ENCODE measurements at regions not wholly inside any gene's neighbourhood (a gene's known extent, or its start where the extent isn't known, plus 50 kb on each side); places are given as distances from the start of the nearest gene placed in this dataset.

- H3K27me3 Mint-ChIP-seq: peaks cover 7% of the 10 kb centered on the region
- DNase-seq: no peak
- H3K4me3 Mint-ChIP-seq: no peak overlapping the region
- H3K27ac Mint-ChIP-seq: no peak overlapping the region
- H3K9me3 Mint-ChIP-seq: peaks cover 8% of the 10 kb centered on the region
- no peaks in the 10 kb centered on the region for H3K4me1 Mint-ChIP-seq (ENCODE audit: low read depth)
- no peaks in the 10 kb centered on the region for H3K36me3 Mint-ChIP-seq (ENCODE audit: low read depth)
These were observed 409.3 kb upstream of the CLINT1 start for GRCh38 chr5:158268286-158268685.

DNA sequence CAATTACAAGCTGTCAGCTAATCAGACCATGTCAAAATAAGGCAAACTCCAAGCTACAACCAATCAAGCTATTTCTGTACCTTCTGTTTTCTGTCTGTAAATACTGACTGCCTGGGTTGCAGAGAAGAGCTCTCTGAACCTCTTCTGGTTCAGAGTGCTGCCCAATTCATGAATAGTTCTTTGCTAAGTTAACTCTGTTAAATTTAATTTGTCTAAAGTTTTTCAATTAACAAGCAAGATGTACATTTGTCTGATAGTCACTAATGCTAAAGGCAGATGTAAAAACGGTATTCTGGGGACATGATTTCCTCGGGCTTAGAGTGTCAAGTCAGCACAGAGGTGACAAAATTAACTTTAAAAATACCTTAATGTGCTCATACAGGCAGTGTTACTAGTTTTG is 408.3 kb upstream of the CLINT1 start:
- no peaks in the 10 kb centered on the region for H3K36me3 Mint-ChIP-seq (ENCODE audit: low read depth)

DNA sequence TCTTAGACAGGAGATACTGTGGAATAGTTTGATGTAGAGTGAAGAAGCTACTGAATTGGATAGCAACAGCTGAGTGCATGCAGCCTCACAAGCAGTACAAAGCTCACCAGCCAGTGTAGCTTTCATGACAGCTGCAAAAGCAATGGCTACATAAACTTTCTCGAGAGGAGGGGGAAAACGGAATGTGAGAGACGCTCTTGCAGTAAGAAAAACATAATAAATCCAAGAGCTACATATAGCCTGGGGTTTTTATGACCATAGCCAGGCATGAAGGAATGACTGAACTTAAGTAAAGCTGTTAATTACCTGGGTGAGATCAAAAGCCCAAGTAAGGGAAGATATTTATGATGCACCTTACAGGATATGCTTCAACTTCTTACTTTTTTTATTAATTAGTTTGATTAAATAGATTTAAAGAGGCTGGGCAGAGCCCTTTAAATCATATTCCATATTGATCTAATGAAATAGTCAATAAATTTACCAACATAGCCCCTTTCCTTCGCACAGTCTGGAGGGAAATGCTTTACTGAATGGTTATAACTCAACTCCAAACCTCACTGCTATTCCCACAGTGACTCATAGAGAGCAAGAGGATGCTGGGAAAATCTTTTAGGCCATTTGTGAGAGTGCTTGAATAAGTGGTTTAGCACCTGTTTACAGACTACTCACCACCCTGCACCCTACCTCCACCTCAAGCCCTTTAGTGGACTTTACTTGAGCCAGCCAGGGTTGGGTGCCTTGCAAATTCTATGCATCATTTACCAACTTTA is 407.2 kb upstream of the CLINT1 start:
- DNase-seq: no peak
- H3K4me3 Mint-ChIP-seq: no peak overlapping the region
- no peak overlapping the region for H3K27ac Mint-ChIP-seq
- H3K36me3 Mint-ChIP-seq (ENCODE audit: low read depth): no peaks in the 10 kb centered on the region
- no peaks in the 10 kb centered on the region for H3K4me1 Mint-ChIP-seq (ENCODE audit: low read depth)
- H3K9me3 Mint-ChIP-seq: peaks cover 8% of the 10 kb centered on the region
- H3K27me3 Mint-ChIP-seq: peaks cover 7% of the 10 kb centered on the region

More for the DNA sequence above, 408.3 kb upstream of the CLINT1 start:
- Mint-ChIP-seq H3K9me3 (peaks cover 8% of the 10 kb centered on the region), H3K27ac (no peak overlapping the region), H3K4me1 (ENCODE audit: low read depth) (no peaks in the 10 kb centered on the region), H3K4me3 (no peak overlapping the region), H3K27me3 (peaks cover 7% of the 10 kb centered on the region)
- DNase-seq: no peak

GRCh38 chr5:158265346-158265745 is 406.4 kb upstream of the CLINT1 start:
- Mint-ChIP-seq H3K27me3 (peaks cover 7% of the 10 kb centered on the region), H3K36me3 (ENCODE audit: low read depth) (no peaks in the 10 kb centered on the region), H3K4me3 (no peak overlapping the region), H3K27ac (no peak overlapping the region), H3K4me1 (ENCODE audit: low read depth) (no peaks in the 10 kb centered on the region), H3K9me3 (peaks cover 8% of the 10 kb centered on the region)
- no peak for DNase-seq

- no peak overlapping the region for H3K27ac Mint-ChIP-seq
- peaks cover 8% of the 10 kb centered on the region for H3K9me3 Mint-ChIP-seq
- DNase-seq: no peak
- H3K36me3 Mint-ChIP-seq (ENCODE audit: low read depth): no peaks in the 10 kb centered on the region
- peaks cover 7% of the 10 kb centered on the region for H3K27me3 Mint-ChIP-seq
- no peaks in the 10 kb centered on the region for H3K4me1 Mint-ChIP-seq (ENCODE audit: low read depth)
- H3K4me3 Mint-ChIP-seq: no peak overlapping the region
These were observed 405.3 kb upstream of the CLINT1 start for GRCh38 chr5:158264264-158264663.

DNA sequence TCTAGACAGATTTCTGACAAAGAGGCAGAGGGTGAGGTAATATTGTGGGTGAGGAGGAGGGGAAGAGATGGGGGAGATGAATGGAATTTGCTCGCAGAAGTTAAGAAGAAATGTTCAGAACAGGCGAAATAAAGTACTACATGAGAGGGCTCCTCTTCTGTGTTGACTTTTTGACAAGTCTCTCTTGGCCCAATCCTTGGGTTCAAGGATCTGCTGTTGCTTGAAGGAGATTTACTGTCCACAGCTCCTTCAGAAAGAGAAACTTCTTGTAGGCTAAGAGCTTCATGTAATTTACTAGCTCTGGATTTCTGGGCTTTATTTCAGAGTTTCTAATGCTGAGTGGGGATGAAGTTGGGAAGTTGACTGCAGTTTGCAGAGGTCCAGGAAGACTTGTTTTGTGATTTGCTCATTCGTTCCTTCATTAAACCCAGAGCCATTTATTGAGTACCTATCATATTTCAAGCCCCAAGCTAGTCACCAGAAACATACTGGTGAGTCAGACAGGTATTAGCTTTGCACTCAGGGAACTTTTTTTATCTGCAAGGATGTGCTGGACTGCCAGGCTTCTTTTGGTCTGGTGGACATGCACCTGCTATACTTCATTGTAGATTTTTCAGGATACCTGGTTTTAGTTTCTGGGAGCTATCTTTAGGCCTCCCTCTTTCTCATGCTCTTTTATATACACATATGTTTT is 402.9 kb upstream of the CLINT1 start:
- no peak for DNase-seq
- Mint-ChIP-seq H3K27ac (no peak overlapping the region), H3K36me3 (ENCODE audit: low read depth) (no peaks in the 10 kb centered on the region), H3K27me3 (peaks cover 7% of the 10 kb centered on the region), H3K9me3 (peaks cover 2% of the 10 kb centered on the region), H3K4me1 (ENCODE audit: low read depth) (no peaks in the 10 kb centered on the region), H3K4me3 (no peak overlapping the region)

GRCh38 chr5:158256096-158256495 is 397.2 kb upstream of the CLINT1 start:
- Mint-ChIP-seq H3K27ac (no peak overlapping the region), H3K9me3 (no peaks in the 10 kb centered on the region), H3K4me3 (no peak overlapping the region), H3K36me3 (ENCODE audit: low read depth) (no peaks in the 10 kb centered on the region), H3K27me3 (no peaks in the 10 kb centered on the region), H3K4me1 (ENCODE audit: low read depth) (no peaks in the 10 kb centered on the region)
- DNase-seq: no peak

DNA sequence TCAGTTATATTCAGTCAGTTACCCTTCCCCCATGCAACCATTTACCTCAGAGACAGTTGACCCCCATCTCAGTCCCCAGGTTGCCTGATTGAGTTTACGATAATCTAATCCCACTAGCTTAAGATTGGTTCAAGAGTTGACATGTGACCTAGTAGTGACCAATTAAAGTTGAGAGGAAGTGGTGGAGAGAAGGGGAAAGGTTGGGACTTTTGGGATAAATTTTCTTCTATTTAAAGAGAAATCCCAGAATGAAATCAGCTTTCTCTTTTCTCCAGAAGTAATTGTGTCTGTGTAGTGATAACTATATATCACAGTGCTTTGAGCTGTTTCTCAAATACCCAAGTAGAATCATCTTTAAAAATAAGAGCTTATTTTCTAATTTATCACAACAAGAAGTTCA is 396.7 kb upstream of the CLINT1 start:
- H3K4me3 Mint-ChIP-seq: no peak overlapping the region
- DNase-seq: no peak
- no peak overlapping the region for H3K27ac Mint-ChIP-seq
- H3K36me3 Mint-ChIP-seq (ENCODE audit: low read depth): no peaks in the 10 kb centered on the region
- H3K9me3 Mint-ChIP-seq: no peaks in the 10 kb centered on the region
- H3K27me3 Mint-ChIP-seq: no peaks in the 10 kb centered on the region
- H3K4me1 Mint-ChIP-seq (ENCODE audit: low read depth): no peaks in the 10 kb centered on the region

DNA sequence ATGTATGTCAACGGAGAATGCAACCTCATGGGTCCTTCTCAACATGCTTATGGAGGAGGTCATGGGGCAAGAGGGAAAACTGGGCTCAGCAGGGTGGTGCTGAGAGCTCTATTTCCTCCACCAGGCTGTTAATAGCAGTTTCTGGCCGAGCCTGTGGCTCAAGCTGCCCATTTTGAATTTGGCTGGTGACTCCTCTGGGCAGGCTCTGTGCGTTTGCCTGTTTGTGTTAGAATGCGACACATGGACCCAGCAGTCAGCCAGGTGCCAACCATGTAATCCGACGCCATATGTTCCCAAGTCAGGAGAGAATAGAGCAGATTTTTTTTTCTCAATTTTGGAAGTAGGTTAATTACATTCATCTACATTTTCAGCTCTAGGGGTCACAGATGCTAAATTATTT is 387.7 kb upstream of the CLINT1 start:
- H3K27ac Mint-ChIP-seq: no peak overlapping the region
- no peaks in the 10 kb centered on the region for H3K4me1 Mint-ChIP-seq (ENCODE audit: low read depth)
- H3K27me3 Mint-ChIP-seq: peaks cover 7% of the 10 kb centered on the region
- no peak overlapping the region for H3K4me3 Mint-ChIP-seq
- no peaks in the 10 kb centered on the region for H3K9me3 Mint-ChIP-seq
- no peaks in the 10 kb centered on the region for H3K36me3 Mint-ChIP-seq (ENCODE audit: low read depth)
- no peak for DNase-seq

- no peak for DNase-seq
- Mint-ChIP-seq H3K4me1 (ENCODE audit: low read depth) (no peaks in the 10 kb centered on the region), H3K27me3 (peaks cover 7% of the 10 kb centered on the region), H3K27ac (no peak overlapping the region), H3K9me3 (no peaks in the 10 kb centered on the region), H3K36me3 (ENCODE audit: low read depth) (no peaks in the 10 kb centered on the region), H3K4me3 (no peak overlapping the region)
These were observed 386.6 kb upstream of the CLINT1 start for GRCh38 chr5:158245513-158245912.

DNA sequence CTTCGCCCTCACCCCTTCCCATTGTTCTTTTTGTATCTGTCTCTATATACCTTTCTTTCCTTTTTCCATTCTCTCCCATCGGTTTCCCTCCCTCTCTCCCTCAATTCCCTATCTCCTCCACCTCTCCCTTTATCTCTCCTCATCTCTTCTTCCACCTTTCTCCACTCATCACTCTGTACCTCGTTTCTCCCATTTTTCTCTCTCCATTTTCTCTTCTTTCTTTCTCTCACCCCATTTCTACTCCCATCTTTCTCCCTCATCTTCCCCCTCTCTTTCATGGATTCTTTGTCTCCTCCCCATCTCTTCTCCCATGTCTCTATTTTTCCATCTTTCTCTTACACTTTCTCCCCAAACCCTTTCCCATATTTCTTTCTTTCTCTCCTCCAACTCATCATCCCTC is 385.9 kb upstream of the CLINT1 start:
- H3K4me1 Mint-ChIP-seq (ENCODE audit: low read depth): no peaks in the 10 kb centered on the region
- H3K27ac Mint-ChIP-seq: no peak overlapping the region
- no peak overlapping the region for H3K4me3 Mint-ChIP-seq
- no peaks in the 10 kb centered on the region for H3K36me3 Mint-ChIP-seq (ENCODE audit: low read depth)
- no peaks in the 10 kb centered on the region for H3K9me3 Mint-ChIP-seq
- H3K27me3 Mint-ChIP-seq: peaks cover 7% of the 10 kb centered on the region
- no peak for DNase-seq

DNA sequence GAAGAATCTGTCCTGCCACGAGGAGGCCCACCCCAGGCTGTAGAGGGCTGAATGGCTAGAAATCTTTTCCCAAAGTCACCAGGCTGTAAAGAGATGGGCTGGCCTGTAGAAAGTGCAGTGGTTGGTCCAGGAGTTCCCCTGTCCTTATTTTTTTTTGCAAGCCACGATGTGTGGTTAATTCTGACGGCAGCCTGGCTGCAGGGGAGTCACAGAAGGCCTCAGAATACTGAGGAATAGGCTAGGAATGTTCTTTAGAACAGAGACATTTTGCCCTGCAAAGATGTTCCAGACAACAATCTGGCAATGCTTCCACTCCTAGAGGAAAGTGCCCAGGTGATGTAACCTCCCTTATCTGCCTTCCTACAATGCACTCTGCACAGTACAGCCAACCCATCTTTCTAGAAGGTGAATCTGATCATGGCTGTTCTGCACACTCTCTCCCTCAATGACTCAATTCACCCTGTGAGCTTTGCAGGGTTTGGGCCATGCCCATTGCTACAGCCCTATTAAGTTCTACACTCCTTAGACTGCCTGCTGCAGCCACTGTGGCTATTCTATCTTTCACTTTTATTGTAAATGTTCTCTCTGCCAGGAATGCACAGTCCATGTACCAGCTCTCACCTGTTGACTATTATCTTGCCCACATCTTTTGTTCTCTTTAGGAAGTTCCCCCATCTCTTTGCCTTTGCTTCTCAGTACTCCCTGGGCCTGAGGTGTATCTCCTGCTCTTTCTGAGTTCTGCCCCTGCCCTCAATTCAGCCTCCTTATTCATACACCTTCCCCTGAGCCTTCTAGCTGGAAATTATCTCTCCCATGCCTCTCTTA is 377.8 kb upstream of the CLINT1 start:
- no peak overlapping the region for H3K27ac Mint-ChIP-seq
- no peaks in the 10 kb centered on the region for H3K27me3 Mint-ChIP-seq
- peaks cover 9% of the 10 kb centered on the region for H3K4me1 Mint-ChIP-seq (ENCODE audit: low read depth)
- H3K9me3 Mint-ChIP-seq: no peaks in the 10 kb centered on the region
- H3K4me3 Mint-ChIP-seq: no peak overlapping the region
- no peaks in the 10 kb centered on the region for H3K36me3 Mint-ChIP-seq (ENCODE audit: low read depth)
- DNase-seq: no peak

GRCh38 chr5:158235159-158235547 is 376.2 kb upstream of the CLINT1 start:
- DNase-seq: no peak
- no peaks in the 10 kb centered on the region for H3K36me3 Mint-ChIP-seq (ENCODE audit: low read depth)
- no peak overlapping the region for H3K27ac Mint-ChIP-seq
- H3K9me3 Mint-ChIP-seq: no peaks in the 10 kb centered on the region
- H3K27me3 Mint-ChIP-seq: no peaks in the 10 kb centered on the region
- peaks cover 9% of the 10 kb centered on the region for H3K4me1 Mint-ChIP-seq (ENCODE audit: low read depth)
- H3K4me3 Mint-ChIP-seq: no peak overlapping the region

GRCh38 chr5:158234323-158235158 is 375.6 kb upstream of the CLINT1 start:
- no peak for DNase-seq
- peaks cover 9% of the 10 kb centered on the region for H3K4me1 Mint-ChIP-seq (ENCODE audit: low read depth)
- H3K27me3 Mint-ChIP-seq: no peaks in the 10 kb centered on the region
- H3K36me3 Mint-ChIP-seq (ENCODE audit: low read depth): no peaks in the 10 kb centered on the region
- no peak overlapping the region for H3K4me3 Mint-ChIP-seq
- no peak overlapping the region for H3K27ac Mint-ChIP-seq
- no peaks in the 10 kb centered on the region for H3K9me3 Mint-ChIP-seq
